HG03025 (cell line): ENCODE measurements at regions not wholly inside any gene's neighbourhood (a gene's known extent, or its start where the extent isn't known, plus 50 kb on each side); places are given as distances from the start of the nearest gene placed in this dataset.
A peak's percentile ranks its signal among the peaks of the same experiment; 100 is the strongest.

ENCODE experiments used
- ATAC-seq: cut with Tn5 transposase; IDR thresholded peaks from one replicate; pipeline ENCODE4 v1.9.1; 2021; ENCODE audit warnings: mild to moderate bottlenecking, moderate library complexity; ENCODE audit not compliant: unreplicated experiment, low FRiP score

GRCh38 chr5:120199559-120199958 lies 264.5 kb upstream of the PRR16 start:
- no peak for ATAC-seq

DNA sequence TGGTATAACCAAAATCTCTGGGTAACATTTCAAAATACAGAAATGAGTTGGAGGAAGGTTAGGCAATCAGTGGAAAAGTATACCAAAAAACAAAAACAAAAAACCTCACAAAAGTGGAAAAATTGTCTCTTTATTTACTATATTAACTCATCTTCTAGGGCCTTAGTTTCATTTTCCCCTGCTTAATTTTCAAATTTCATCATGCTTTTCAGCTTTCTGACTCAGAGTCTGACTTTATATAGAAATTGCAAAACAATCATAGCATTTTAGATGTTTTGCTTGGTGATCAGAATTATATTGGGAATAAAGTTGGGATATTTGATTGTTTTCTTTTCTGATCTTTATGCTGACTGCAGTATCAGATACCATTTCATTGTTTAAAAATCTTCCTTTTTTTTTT lies 257.0 kb upstream of the PRR16 start:
- no peak for ATAC-seq

GRCh38 chr5:120217001-120217400 lies 247.1 kb upstream of the PRR16 start:
- ATAC-seq: no peak

GRCh38 chr5:120219988-120220387 lies 244.1 kb upstream of the PRR16 start:
- ATAC-seq: no peak

DNA sequence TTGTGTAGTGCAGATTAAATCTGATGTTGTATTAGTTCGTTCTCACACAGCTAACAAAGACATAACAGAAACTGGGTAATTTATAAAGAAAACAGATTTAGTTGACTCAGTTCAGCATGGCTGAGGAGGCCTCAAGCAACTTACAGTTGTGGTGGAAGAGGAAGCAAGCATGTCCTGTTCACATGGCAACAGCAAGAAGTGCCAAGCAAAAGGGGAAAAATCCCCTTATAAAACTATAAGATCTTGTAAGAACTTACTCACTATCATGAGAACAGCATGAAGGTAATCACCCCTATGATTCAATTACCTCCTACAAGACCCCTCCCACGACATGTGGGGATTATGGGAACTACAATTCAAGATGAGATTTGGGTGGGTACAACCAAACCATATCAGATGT lies 238.6 kb upstream of the PRR16 start:
- no peak for ATAC-seq

GRCh38 chr5:120228262-120229031 lies 235.7 kb upstream of the PRR16 start:
- ATAC-seq: no peak

DNA sequence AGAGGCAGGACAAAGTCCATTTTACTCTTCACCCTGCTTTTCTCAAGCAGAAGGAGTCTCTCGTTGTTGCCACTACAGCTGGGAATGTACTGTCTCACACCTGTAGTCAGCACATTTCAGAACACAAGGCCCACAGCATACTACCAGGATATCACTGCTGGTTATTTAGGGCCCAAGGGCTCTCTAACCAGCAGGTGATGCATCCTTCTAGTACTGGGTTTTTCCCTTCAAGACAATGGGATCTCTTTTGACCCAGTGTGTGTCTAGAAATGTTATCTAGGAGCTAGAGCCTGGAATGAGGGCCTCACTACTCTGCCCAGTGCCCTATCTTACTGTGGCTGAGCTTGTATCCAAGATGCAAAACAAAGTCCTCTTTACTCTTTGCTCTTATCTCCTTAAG lies 235.1 kb upstream of the PRR16 start:
- ATAC-seq: no peak

DNA sequence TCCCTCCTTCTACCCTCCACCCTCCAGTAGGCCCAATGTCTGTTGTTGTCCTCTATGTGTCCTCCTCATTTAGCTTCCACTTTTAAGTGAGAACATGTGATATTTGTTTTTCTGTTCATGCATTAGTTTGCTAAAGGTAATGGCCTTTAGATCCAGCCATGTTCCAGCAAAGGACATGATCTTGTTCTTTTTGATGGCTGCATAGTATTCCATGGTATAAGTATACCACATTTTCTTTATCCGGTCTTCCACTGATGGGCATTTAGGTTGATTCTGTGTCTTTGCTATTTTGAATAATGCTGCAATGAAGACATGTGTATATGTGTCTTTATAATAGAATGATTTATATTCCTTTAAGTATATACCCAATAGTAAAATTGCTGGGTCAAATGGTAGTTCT lies 232.5 kb upstream of the PRR16 start:
- no peak for ATAC-seq

DNA sequence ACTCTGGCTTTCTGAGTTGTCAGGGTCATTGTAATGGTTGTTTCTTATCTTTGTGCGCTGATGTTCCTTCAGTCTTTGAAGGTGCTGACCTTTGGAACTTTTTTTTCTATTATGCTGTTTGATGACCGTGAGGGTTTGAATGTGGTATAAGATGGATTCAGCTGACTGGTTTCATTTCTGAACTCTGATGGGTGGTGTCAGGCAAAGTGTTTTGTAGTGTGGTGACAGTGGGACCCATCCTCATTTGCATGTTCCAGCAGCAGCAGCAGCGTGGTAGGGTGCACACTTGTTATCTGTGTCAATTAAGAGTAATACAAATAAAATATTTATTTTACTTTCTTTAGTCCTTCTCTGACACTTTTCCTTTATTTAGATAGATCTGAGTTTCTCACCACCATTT lies 227.7 kb upstream of the PRR16 start:
- peak; percentile 45 for ATAC-seq

GRCh38 chr5:120239086-120239485 lies 225.0 kb upstream of the PRR16 start:
- no peak for ATAC-seq

- no peak for ATAC-seq
Measured at GRCh38 chr5:120240706-120241105, 223.4 kb upstream of the PRR16 start.

DNA sequence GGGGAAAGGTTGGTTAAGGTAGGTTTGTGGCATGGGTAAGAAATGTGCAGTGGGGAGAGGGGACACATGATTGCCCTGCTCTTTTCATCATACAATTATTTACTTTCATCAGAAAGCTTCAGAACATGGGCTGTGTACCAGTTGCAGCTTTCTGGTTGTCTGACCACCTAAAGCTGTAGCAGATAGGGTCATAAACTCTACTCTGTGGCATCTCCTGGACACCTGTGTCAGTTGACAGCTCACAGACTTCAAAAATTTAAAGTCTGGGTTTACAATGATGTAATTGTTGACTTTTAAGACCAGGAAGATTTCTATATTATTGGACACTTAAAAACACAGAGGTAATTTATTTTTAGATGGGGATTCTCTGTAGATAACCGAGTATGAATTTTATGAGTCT lies 222.7 kb upstream of the PRR16 start:
- no peak for ATAC-seq

GRCh38 chr5:120251898-120252297 lies 212.2 kb upstream of the PRR16 start:
- ATAC-seq: no peak

DNA sequence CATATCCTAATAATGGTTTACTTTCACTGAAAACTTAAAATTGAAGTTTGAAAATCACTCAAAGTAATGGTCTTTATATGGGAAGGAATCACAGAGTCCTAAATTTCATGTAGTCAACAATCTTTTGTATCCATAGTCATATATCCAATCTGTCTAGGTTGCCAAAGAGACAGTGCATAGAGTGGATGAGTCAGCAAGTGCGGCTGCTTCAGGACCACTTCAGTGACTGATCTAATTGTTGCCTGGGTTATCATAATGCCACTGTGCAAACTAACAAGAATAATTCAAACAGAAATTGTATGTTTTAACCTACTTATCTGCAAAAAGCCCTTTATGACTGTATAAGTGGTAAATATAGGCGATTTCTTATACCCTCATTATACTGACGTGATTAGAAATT lies 211.3 kb upstream of the PRR16 start:
- ATAC-seq: no peak

GRCh38 chr5:120254385-120254784 lies 209.7 kb upstream of the PRR16 start:
- ATAC-seq: no peak

GRCh38 chr5:120255214-120255613 lies 208.9 kb upstream of the PRR16 start:
- ATAC-seq: no peak

DNA sequence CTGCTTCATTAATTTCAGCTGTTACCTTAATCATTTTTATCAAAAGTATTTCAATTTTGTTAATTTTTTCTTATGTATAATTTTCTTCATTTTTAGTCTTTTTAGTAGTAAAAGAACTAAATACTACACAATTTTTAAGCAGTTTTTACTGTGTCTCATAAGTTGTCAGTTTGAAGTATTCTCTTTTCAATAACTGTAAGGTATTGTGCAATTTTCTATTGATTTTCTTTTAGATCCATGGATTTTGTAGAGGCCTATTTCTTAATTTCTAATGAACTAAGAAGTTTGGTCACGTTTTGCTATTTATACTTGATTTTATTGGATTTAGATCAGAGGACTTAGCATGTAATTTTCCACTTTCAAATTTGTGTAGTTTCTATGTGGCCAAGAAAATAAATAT lies 207.7 kb upstream of the PRR16 start:
- no peak for ATAC-seq

GRCh38 chr5:120257358-120257971 lies 206.6 kb upstream of the PRR16 start:
- ATAC-seq: no peak

GRCh38 chr5:120258123-120258522 lies 206.0 kb upstream of the PRR16 start:
- no peak for ATAC-seq

GRCh38 chr5:120260651-120261050 lies 203.4 kb upstream of the PRR16 start:
- ATAC-seq: no peak

DNA sequence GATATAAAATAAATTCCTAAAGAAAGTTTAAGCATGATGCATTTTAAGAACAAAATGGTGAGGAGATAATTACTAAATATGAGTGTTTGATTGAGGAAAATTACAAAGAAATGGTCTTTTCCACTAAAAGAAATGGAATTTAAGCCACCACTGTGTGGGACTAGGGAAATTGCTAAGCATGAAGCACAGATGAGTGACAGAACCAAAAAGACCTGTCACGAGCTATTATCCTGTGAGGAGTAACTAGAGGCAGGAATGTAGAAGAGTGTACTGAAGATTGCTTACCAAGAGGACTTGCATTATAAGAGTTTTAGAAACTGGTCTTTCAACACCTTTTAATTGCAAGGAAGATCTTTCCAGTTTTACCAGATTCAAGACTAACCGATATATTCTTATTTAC lies 193.6 kb upstream of the PRR16 start:
- no peak for ATAC-seq

DNA sequence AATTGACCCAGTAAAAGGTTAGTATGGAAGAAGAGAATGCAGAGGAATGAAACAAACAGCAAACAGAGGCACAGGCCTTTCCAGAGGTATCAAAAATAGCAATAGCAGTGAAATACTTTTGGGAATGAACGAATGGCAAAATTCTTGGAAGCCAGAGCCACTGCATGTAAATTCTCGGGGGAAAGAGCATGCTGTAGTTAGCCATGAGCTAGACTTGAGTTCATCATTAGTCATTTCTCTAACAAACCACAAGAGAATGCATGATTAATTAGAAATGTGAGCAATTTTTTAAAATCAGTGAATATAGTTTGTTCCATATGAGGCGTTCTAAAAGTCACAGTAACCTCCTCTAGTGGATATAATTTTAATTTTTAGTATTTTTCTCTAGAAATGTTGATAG lies 170.3 kb upstream of the PRR16 start:
- no peak for ATAC-seq
